Progenitor cell of endocrine pancreas (in vitro differentiated cells): ENCODE measurements at regions not wholly inside any gene's neighbourhood (a gene's known extent, or its start where the extent isn't known, plus 50 kb on each side); places are given as distances from the start of the nearest gene placed in this dataset.

Experiments
- DNase-seq: peaks from one replicate; pipeline ENCODE4 v3.0.0; 2021; ENCODE audit warnings: low spot score; ENCODE audit not compliant: unreplicated experiment
- H3K27ac Mint-ChIP-seq: 2 replicates; pipeline ENCODE4 v1.8.0; 2021; ENCODE audit warnings: mild to moderate bottlenecking, moderate library complexity, mixed read lengths
- H3K27me3 Mint-ChIP-seq: 2 replicates; pipeline ENCODE4 v1.8.0; 2021; ENCODE audit warnings: mixed read lengths
- H3K36me3 Mint-ChIP-seq: 2 replicates; pipeline ENCODE4 v1.8.0; 2022; ENCODE audit warnings: mixed read lengths; ENCODE audit not compliant: insufficient read depth
- H3K4me1 Mint-ChIP-seq: 2 replicates; pipeline ENCODE4 v1.8.0; 2021; ENCODE audit warnings: low read depth, mixed read lengths
- H3K4me3 Mint-ChIP-seq: 2 replicates; pipeline ENCODE4 v1.8.0; 2021; ENCODE audit warnings: low read depth, mild to moderate bottlenecking, moderate library complexity, mixed read lengths
- H3K9me3 Mint-ChIP-seq: 2 replicates; pipeline ENCODE4 v1.8.0; 2021; ENCODE audit warnings: low read depth, mixed read lengths
- TF ChIP-seq, protein P1 (sequence below): fragments of 200-600 bp; sonication (generic); IDR thresholded peaks from one replicate; pipeline ENCODE4 v1.5.0; 2021; ENCODE audit warnings: antibody characterized with exemption, mild to moderate bottlenecking; ENCODE audit not compliant: unreplicated experiment

DNA sequence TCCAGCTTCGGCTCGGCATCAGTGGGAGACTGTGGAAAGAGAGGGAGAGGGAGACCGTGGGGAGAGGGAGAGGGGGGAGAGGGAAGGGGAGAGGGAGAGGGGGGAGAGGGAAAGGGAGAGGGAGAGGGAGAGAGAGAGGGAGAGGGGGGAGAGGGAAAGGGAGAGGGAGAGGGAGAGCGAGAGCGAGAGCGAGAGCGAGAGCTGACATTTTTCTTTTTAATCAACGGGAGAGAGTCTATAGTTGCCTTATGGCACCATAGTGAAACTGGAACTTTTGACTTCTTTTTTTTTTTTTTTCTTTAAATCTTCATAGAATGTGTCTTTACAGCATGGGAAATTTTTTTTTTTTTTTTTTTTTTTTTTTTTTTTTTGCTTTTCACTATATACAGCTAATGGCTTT is 94.7 kb upstream of the NUDT6 start:
- H3K4me3 Mint-ChIP-seq = no peak overlapping the region
- H3K9me3 Mint-ChIP-seq = no peaks in the 10 kb centered on the region
- no peaks in the 10 kb centered on the region for H3K4me1 Mint-ChIP-seq
- no peaks in the 10 kb centered on the region for H3K27me3 Mint-ChIP-seq
- H3K27ac Mint-ChIP-seq = no peak overlapping the region
- peaks cover 17% of the 10 kb centered on the region for H3K36me3 Mint-ChIP-seq
- no peak for DNase-seq
- TF ChIP-seq, protein P1, sequence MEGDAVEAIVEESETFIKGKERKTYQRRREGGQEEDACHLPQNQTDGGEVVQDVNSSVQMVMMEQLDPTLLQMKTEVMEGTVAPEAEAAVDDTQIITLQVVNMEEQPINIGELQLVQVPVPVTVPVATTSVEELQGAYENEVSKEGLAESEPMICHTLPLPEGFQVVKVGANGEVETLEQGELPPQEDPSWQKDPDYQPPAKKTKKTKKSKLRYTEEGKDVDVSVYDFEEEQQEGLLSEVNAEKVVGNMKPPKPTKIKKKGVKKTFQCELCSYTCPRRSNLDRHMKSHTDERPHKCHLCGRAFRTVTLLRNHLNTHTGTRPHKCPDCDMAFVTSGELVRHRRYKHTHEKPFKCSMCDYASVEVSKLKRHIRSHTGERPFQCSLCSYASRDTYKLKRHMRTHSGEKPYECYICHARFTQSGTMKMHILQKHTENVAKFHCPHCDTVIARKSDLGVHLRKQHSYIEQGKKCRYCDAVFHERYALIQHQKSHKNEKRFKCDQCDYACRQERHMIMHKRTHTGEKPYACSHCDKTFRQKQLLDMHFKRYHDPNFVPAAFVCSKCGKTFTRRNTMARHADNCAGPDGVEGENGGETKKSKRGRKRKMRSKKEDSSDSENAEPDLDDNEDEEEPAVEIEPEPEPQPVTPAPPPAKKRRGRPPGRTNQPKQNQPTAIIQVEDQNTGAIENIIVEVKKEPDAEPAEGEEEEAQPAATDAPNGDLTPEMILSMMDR = no peak

DNA sequence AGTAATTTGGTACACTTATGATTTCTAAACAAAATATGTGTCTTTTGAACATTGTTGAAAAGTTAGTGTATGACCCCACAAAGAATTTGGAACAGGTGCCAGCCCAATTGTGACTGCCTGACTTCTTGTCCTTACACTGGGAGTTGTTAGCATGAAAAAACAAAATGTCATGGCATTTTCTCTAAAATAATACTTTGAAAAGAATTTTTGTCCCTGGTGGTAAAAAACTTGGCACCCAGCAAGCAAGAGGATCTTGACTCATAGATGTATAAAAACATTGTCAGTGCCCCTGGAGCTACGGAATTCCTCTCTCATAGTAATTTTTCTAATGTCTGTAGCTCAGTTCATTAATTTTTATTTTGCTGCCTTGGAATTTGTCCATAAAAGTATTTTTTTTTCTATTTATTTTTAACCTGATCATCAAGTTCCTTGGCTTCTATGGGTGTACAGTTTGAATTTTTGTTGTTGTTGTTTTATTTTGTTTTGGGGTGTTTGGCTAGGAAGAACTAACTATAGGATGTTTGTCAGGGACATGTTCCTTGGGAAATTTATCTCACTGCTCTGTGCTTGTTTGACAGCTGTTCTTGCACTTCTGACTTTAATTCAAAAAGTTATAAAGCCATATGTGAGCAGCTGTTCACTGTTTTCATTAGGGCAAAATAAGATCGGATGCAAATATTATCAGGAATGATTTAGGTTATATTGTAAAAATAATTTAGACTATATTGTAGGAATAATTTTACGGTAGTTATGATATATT is 95.4 kb upstream of the NUDT6 start:
- no peaks in the 10 kb centered on the region for H3K9me3 Mint-ChIP-seq
- TF ChIP-seq, protein P1 = no peak
- peak overlapping the region; percentile 85 for H3K27ac Mint-ChIP-seq
- no peak for DNase-seq
- no peak overlapping the region for H3K4me3 Mint-ChIP-seq
- peaks cover 15% of the 10 kb centered on the region for H3K36me3 Mint-ChIP-seq
- H3K4me1 Mint-ChIP-seq = no peaks in the 10 kb centered on the region
- H3K27me3 Mint-ChIP-seq = no peaks in the 10 kb centered on the region

DNA sequence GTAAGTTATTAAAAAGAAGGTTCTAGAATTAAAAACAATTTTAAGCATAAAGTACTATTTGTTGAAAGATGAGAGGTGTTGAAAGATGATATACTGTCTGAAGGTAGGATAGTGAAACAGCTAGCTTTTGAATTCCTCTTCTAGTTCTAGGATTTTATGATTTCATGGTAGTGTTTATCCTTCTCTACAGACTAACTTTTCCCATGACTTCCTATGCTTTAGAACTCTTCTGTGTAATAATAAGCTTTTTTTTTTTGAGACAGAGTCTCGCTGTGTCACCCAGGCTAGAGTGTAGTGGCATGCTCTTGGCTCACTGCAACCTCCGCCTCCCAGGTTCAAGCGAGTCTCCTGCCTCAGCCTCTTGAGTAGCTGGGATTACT is 96.0 kb upstream of the NUDT6 start:
- no peaks in the 10 kb centered on the region for H3K4me1 Mint-ChIP-seq
- H3K27ac Mint-ChIP-seq = no peak overlapping the region
- no peaks in the 10 kb centered on the region for H3K9me3 Mint-ChIP-seq
- H3K36me3 Mint-ChIP-seq = peaks cover 14% of the 10 kb centered on the region
- no peak for DNase-seq
- H3K27me3 Mint-ChIP-seq = no peaks in the 10 kb centered on the region
- TF ChIP-seq, protein P1 = no peak
- H3K4me3 Mint-ChIP-seq = no peak overlapping the region

DNA sequence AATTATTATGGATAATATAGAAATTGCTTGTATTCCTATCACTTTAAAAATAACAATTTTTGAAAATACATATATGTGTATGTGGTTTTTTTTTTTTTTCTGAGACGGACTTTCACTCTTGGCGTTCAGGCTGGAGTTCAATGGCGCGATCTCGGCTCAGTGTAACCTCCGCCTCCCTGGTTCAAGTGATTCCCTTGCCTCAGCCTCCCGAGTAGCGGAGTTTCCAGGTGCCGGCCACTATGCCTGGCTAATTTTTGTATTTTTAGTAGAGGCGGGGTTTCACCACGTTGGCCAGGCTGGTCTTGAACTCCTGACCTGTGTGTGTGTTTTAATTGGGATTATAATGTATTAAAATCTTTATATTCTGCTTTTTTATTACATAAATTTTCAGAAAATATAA is 97.9 kb upstream of the NUDT6 start:
- no peak overlapping the region for H3K4me3 Mint-ChIP-seq

DNA sequence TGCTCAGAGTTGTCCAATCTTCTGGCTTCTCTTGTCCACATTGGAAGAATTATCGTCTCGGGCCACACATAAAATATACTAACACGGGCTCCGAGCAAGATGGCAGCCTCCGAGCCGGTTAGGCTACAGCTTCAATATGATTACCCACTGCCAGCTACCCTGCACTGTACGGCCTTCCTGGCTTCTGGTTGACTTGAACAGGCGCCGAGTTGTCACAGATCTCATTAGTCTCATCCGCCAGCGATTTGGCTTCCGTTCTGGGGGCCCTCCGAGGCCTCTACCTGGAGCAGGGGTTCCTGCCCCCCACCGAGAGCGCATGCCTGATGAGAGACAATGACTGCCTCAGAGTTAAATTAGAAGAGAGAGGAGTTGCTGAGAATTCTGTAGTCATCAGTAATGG is 101.2 kb upstream of the NUDT6 start:
- no peak overlapping the region for H3K4me3 Mint-ChIP-seq
- TF ChIP-seq, protein P1 = no peak
- H3K27me3 Mint-ChIP-seq = no peaks in the 10 kb centered on the region
- DNase-seq = no peak
- peaks cover 8% of the 10 kb centered on the region for H3K4me1 Mint-ChIP-seq
- H3K27ac Mint-ChIP-seq = no peak overlapping the region
- peaks cover 9% of the 10 kb centered on the region for H3K36me3 Mint-ChIP-seq
- no peaks in the 10 kb centered on the region for H3K9me3 Mint-ChIP-seq

More for the DNA sequence above, 97.9 kb upstream of the NUDT6 start:
- H3K4me1 Mint-ChIP-seq = no peaks in the 10 kb centered on the region
- TF ChIP-seq, protein P1 = no peak
- no peak overlapping the region for H3K27ac Mint-ChIP-seq
- H3K36me3 Mint-ChIP-seq = peaks cover 8% of the 10 kb centered on the region
- DNase-seq = no peak
- no peaks in the 10 kb centered on the region for H3K9me3 Mint-ChIP-seq
- H3K27me3 Mint-ChIP-seq = no peaks in the 10 kb centered on the region
